Esophagus (tissue), 2 donors: ENCODE measurements at regions not wholly inside any gene's neighbourhood (a gene's known extent, or its start where the extent isn't known, plus 50 kb on each side); places are given as distances from the start of the nearest gene placed in this dataset.

Experiments used
- H3K27ac ChIP-seq, 2 donors: one replicate each; pipeline ENCODE4 v1.5.1; 2013; ENCODE audit warnings: low read depth in 2 of 2, mild to moderate bottlenecking in 2 of 2, inconsistent platforms in 1 of 2, low read length in 1 of 2, moderate library complexity in 1 of 2
- H3K27me3 ChIP-seq, 2 donors: one replicate each; pipeline ENCODE4 v1.6.1; 2013; ENCODE audit warnings: low read length in 2 of 2, control low read depth in 1 of 2, mild to moderate bottlenecking in 1 of 2; ENCODE audit not compliant: insufficient read depth in 2 of 2, control insufficient read depth in 1 of 2
- H3K36me3 ChIP-seq, 2 donors: one replicate each; pipeline ENCODE4 v1.6.1; 2013; ENCODE audit warnings: low read length in 1 of 2; ENCODE audit not compliant: control insufficient read depth in 2 of 2, insufficient read depth in 2 of 2
- H3K4me1 ChIP-seq, 2 donors: one replicate each; pipeline ENCODE4 v1.6.1; 2013; ENCODE audit warnings: low read length in 1 of 2; ENCODE audit not compliant: control insufficient read depth in 2 of 2, insufficient read depth in 2 of 2
- H3K4me3 ChIP-seq, 2 donors: one replicate each; pipeline ENCODE4 v1.5.1; 2013; ENCODE audit warnings: low read length in 2 of 2, mild to moderate bottlenecking in 2 of 2, low read depth in 1 of 2, moderate library complexity in 1 of 2
- H3K9me3 ChIP-seq, 2 donors: one replicate each; pipeline ENCODE4 v1.6.1; 2013; ENCODE audit warnings: mild to moderate bottlenecking in 2 of 2, low read depth in 1 of 2, low read length in 1 of 2, moderate library complexity in 1 of 2; ENCODE audit not compliant: control insufficient read depth in 2 of 2, insufficient read depth in 1 of 2
- WGBS, 2 donors: extraction: QIAGEN DNeasy Blood & Tissue Kit; methylation state at CpG; one replicate each; pipeline ENCODE4 v1.1.7; 2013; 5-methylcytosine and 5-hydroxymethylcytosine counted together
- donor health status: healthy with polysubstance abuse.
- donor health status: Bipolar disorder and iron deficiency.

DNA sequence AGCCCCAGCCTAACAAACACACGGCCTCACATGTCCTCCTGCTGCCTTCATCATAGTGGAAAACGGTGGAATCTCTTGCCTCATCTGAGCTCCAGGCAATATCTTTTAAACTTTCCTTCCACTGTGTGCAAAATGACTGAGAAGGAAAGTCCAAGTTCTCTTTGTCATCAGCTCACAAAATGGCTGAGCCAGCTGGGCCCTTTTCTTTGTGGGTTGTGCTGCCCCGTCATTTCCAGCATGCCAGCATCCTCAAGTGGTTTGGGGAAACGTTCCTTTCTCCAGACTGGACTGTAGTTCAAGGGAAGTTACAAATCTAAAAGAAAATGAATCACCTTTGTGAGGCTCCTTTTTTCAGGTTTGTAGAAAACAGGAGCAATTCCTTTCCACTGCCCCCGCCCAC is 171.1 kb upstream of the FSTL4 start:
- Histone ChIP-seq H3K27ac (no peak overlapping the region), H3K4me3 (no peak overlapping the region), H3K27me3 (no peaks in the 10 kb centered on the region), H3K4me1 (no peaks in the 10 kb centered on the region), H3K36me3 (no peaks in the 10 kb centered on the region), H3K9me3 (peaks cover 0 to 2% of the 10 kb centered on the region in 2 donors)
- 71 to 74% methylated on average over 5 of the region's 5 CpGs for WGBS, 2 donors

DNA sequence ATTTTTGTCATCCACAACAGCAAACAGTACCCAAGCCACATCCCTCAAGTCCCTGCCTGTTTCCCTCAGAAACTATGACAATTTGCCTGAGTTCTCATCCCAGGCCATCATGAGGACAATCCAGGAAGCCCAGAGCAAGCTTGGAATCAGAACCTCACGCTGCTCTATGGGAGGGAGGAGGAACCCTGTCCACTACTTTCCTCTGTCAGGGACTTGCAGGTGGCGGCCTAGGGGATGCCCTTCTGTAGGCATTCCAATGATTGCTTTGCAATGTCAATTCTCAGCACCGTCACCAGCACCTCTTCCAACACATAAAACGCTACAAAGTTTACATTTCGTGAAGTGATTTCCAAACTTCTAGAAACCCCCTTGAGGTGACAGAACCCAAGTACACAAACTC is 170.4 kb upstream of the FSTL4 start:
- WGBS, 2 donors, result 87 to 90% methylated on average over 5 of the region's 5 CpGs
- Histone ChIP-seq H3K27me3 (no peaks in the 10 kb centered on the region), H3K4me3 (no peak overlapping the region), H3K27ac (no peak overlapping the region), H3K9me3 (peaks cover 0 to 2% of the 10 kb centered on the region in 2 donors), H3K36me3 (no peaks in the 10 kb centered on the region), H3K4me1 (no peaks in the 10 kb centered on the region)

DNA sequence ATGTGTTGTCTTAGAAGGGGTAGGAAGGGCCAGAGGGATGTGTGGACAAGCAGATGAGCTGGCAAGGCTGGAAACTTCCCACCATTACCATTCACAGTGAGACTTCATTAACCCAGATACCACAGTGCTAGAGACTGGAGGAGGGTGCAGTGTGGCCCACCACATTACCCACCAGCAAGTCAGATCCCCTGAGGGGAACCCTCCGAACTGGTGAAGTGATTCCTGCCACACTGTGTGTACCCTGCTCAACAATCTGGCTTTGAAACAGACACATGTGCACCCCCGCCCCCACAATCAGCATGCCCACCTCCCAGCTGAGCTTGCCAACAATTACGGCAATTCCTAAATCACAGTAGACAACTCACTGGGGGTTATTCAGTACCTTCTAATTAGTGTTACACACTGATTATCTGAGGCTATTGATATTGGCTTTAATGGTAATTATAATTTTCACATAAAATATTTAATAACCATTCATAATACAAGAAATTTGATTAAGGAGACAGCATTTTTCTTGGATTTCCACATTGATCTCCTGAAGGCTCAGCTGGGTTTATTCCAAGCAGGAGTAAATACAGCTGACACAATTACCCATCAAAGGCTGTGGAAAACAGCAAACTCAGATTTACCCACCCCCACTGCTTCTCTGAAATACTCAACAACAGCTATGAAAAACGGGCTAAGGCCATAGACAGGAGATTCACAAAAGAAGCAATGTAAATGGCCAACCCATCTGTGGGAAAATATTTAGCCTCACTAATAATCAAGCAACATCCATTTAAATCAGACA is 169.3 kb upstream of the FSTL4 start:
- Histone ChIP-seq H3K9me3 (no peaks in the 10 kb centered on the region), H3K4me3 (no peak overlapping the region), H3K36me3 (no peaks in the 10 kb centered on the region), H3K27me3 (no peaks in the 10 kb centered on the region), H3K4me1 (no peaks in the 10 kb centered on the region), H3K27ac (no peak overlapping the region)
- whole genome bisulfite sequencing, 2 donors, result 83 to 88% methylated on average over 4 of the region's 4 CpGs

DNA sequence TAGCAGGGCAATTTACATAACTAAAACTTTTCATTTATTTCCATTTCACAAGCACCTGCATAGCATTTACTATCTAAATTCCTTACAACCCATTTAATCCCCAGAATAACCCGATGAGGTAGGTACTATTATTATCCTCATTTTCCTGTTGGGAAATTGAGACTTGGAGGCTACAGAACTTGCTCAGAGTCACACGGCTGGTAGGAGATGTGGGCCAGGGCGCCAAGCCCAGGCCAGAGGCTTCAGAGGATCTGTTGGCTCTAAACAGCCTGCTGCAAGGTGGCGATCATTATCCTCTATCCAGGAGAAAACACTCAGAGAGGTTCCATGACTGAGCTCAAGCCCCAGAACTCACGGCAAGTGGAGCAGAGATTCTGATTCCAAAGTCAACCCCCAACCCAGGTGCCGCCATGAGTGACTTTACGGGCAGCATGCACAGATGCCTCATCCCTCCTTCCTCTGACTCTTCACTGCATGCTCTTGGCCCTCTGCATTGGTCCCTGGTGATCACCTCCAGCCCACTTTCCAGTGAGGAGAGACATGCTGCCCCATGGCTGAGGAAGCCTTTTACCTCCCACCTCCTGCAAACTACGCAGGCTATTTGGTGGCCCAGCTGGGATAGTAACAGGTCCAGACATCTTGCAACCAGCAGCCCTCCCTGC is 168.4 kb upstream of the FSTL4 start:
- Histone ChIP-seq H3K4me1 (no peaks in the 10 kb centered on the region), H3K27ac (no peak overlapping the region), H3K9me3 (no peaks in the 10 kb centered on the region), H3K27me3 (no peaks in the 10 kb centered on the region), H3K4me3 (no peak overlapping the region), H3K36me3 (no peaks in the 10 kb centered on the region)
- WGBS, 2 donors, result 90 to 93% methylated on average over 8 of the region's 8 CpGs

DNA sequence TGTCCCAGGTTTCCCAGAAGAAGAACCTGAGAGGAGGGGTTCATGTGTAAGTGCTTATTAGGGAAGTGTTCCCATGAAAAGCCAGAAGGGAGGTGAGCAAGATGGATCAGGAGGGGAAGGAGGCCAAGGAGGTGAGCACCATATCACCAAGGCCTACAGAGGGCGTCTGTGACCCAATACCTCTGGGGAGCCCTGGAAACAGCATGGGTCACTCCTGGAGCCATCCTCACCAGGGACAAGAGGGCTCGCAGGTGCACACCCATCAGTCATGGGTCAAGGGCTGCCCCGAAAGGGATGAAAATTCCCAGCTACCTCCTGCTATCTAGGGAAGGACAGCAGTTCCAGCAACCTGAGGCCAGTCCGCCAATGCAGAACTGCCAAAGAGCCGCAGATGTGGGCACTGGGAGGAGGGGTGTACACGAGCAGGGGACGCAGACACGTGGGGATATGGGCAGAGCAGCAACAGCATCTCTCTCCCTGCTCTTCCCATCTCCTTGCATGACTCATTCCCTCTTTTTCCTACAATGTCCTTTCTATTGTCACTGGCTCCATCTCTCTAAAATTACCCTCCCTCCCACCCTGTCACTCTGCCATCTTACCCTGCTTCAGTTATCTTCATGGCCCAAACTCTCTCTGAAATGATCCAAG is 167.6 kb upstream of the FSTL4 start:
- no peak overlapping the region for H3K4me3 ChIP-seq
- H3K4me1 ChIP-seq, result no peaks in the 10 kb centered on the region
- H3K36me3 ChIP-seq, result no peaks in the 10 kb centered on the region
- WGBS, 2 donors, result 78 to 83% methylated on average over 8 of the region's 8 CpGs
- no peaks in the 10 kb centered on the region for H3K27me3 ChIP-seq
- H3K27ac ChIP-seq, result no peak overlapping the region
- no peaks in the 10 kb centered on the region for H3K9me3 ChIP-seq

DNA sequence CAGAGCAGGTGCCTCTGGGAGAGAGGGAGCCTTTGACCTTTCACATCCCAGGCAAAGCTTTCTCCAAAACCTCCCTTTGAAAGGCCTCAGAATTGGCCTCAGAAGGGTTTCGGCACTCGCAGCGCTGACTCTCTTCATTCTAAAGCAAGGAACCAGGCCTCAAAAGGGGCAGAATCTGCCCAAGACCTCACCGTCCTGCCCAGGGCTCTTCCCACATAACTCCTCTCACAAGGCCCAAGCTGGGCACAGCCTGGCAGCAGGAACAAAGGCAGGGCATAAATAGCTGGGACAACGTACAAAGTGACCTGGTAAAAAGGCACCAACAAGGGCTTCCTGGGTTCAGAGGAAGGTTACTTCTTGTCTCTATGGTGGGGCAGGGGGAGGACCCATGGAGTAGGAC is 166.3 kb upstream of the FSTL4 start:
- Histone ChIP-seq H3K27me3 (no peaks in the 10 kb centered on the region), H3K36me3 (no peaks in the 10 kb centered on the region), H3K4me3 (no peak overlapping the region), H3K9me3 (no peaks in the 10 kb centered on the region), H3K4me1 (no peaks in the 10 kb centered on the region), H3K27ac (no peak overlapping the region)
- WGBS, 2 donors, result 83 to 86% methylated on average over 5 of the region's 5 CpGs

DNA sequence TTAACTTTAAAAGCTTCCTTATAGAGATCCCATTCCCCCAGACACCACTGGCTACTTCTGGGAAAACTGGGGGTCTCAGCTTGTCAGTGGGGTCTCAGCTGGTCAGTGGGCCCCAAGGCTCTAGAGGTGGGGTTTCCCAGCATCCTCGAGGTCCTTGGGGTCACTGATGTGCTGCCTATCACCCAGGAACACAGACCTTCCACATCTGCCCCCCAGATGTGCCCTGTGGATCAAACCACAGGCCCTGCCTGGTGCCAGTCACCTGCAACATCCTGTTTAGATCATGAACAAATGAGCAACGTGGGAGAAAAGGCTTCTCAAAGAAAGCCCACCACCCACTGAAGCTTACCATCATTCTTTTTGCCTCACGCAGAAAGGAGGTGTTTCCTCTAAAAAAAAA is 165.6 kb upstream of the FSTL4 start:
- Histone ChIP-seq H3K4me1 (no peaks in the 10 kb centered on the region), H3K9me3 (no peaks in the 10 kb centered on the region), H3K27ac (no peak overlapping the region), H3K4me3 (no peak overlapping the region), H3K27me3 (no peaks in the 10 kb centered on the region), H3K36me3 (no peaks in the 10 kb centered on the region)
- WGBS, 2 donors, result 59 to 65% methylated on average over 3 of the region's 3 CpGs

DNA sequence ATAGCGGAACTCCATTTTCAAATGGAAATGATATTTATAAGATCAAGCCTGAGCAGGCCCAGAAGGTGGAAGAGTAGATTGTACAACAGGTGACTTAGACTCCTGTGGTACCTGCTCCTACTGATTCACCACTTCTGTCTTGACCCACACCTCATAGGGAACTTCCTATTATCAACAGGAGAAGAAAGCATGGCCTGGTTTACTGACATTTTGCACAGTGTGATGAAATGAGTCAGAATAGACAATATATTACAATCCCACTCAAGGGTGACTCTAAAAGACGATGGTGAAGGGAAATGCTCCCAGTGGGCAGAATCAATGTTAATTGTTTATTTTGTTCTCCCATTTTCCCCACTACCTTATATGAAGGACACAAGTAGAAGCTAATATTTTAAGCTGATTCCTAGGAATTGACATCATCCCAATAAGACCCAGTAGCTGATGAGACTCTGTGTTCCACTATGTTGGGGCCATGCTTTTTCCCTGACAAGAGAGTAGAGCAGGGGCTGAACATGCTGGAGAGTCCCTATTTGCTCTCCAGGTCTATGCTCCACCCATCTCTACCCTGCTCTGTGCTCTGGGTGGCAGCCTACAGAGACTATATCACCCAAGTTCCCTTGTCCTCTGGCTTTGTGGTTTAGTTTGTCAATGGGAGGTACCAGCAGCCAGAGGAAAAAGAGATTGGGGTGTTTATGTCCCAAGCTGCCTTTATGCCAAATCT is 163.4 kb upstream of the FSTL4 start:
- Histone ChIP-seq H3K4me1 (no peaks in the 10 kb centered on the region), H3K4me3 (no peak overlapping the region), H3K36me3 (no peaks in the 10 kb centered on the region), H3K27me3 (no peaks in the 10 kb centered on the region), H3K27ac (no peak overlapping the region), H3K9me3 (no peaks in the 10 kb centered on the region)
- WGBS, 2 donors, result 81% methylated on average over 2 of the region's 2 CpGs

DNA sequence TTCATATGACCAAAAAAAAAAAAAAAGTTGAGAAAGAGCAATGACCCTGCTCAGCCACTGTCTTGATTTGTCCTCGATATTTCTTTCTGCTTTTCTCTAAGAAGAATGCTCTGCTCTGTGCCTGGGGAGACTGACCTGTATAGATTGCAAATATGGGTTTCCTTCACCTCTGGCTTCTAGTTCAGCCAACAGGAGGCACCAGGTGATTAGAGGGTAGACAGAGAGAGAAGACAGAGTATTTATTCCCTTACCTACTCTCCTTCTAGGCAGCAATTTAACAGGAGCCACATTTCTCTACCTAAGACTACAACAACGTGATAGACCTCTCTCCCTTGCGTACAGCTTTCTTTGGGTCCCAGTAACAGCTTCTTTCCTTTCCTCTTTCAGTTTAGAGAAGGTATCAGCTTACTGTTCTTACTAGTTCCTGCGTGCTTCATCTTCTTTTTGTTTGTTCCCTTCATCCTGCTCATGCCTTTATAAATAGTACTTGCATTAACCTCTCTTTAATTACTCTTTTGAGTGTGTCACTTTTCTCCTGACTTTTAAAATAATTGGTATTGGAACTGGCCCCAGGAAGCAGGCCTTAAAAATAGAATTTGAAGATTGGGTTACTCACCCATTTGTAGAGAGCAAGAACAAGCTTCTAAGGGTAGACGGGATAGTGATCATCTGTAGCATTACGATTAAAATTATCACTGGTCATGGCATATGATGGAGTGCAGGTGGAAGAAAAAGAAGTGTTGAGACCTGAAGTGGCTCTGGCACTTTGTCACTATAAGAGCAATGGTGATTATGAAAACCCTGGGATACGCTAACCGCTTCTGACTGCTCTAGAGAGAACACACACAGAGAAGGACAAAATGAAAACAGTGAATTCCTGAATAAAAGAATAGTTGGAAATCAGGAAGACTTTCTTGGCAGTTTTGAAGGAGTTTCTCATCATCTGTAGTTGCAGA is 161.2 kb upstream of the FSTL4 start:
- WGBS, 2 donors, result 82 to 89% methylated on average over 8 of the region's 8 CpGs
- H3K4me1 ChIP-seq, result no peaks in the 10 kb centered on the region
- H3K9me3 ChIP-seq, result no peaks in the 10 kb centered on the region
- no peaks in the 10 kb centered on the region for H3K36me3 ChIP-seq
- H3K4me3 ChIP-seq, result no peak overlapping the region
- H3K27me3 ChIP-seq, result no peaks in the 10 kb centered on the region
- no peak overlapping the region for H3K27ac ChIP-seq
